K562 (cell line): ENCODE measurements at regions not wholly inside any gene's neighbourhood (a gene's known extent, or its start where the extent isn't known, plus 50 kb on each side); places are given as distances from the start of the nearest gene placed in this dataset.
A peak's percentile ranks its signal among the peaks of the same experiment; 100 is the strongest.

Experiments used
- ARHGAP35 ChIP-seq: fragments of 450-650 bp; IDR thresholded peaks from 2 replicates; pipeline ENCODE4 v1.6.1; 2018; ENCODE audit not compliant: partially characterized antibody
- CREM ChIP-seq: IDR thresholded peaks from 2 replicates; pipeline ENCODE4 v1.6.1; 2014; ENCODE audit warnings: antibody characterized with exemption, low read depth
- DPF2 ChIP-seq: fragments of 450-650 bp; IDR thresholded peaks from 2 replicates; pipeline ENCODE4 v1.6.1; 2016
- E4F1 ChIP-seq: fragments of 250-450 bp; sonication (Bioruptor Pico); IDR thresholded peaks from 2 replicates; pipeline ENCODE4 v1.5.0; 2021; ENCODE audit warnings: mild to moderate bottlenecking, borderline replicate concordance
- ELF1 ChIP-seq: fragments of 200-800 bp; sonication (Bioruptor generic); IDR thresholded peaks from 2 replicates; pipeline ENCODE4 v1.6.1; 2016; ENCODE audit warnings: missing genetic modification characterization, missing compliant biosample characterization
- ELF2 ChIP-seq: fragments of 250-450 bp; sonication (Bioruptor Pico); IDR thresholded peaks from 2 replicates; pipeline ENCODE4 v1.5.0; 2021; ENCODE audit warnings: mild to moderate bottlenecking
- ETV1 ChIP-seq: fragments of 450-650 bp; conservative IDR thresholded peaks from 2 replicates; pipeline ENCODE4 v1.6.1; 2016; ENCODE audit warnings: missing genetic modification characterization, control low read depth, low read depth, missing compliant biosample characterization
- FOXJ2 ChIP-seq: fragments of 200-800 bp; sonication (Bioruptor generic); IDR thresholded peaks from 2 replicates; pipeline ENCODE4 v1.6.1; 2016; ENCODE audit warnings: missing genetic modification characterization, missing compliant biosample characterization
- GABPA ChIP-seq: fragments of 200-800 bp; sonication (Bioruptor generic); conservative IDR thresholded peaks from 2 replicates; pipeline ENCODE4 v1.6.1; 2016; ENCODE audit warnings: low read depth, missing genetic modification characterization, missing compliant biosample characterization
- GATA2 ChIP-seq: sonication (generic); formaldehyde crosslinking; IDR thresholded peaks from 2 replicates; pipeline ENCODE4 v1.4.0; 2020; ENCODE audit warnings: mild to moderate bottlenecking, missing genetic modification reagents
- KHSRP ChIP-seq: fragments of 450-650 bp; IDR thresholded peaks from 2 replicates; pipeline ENCODE4 v1.6.1; 2017
- MCM3 ChIP-seq: fragments of 450-650 bp; IDR thresholded peaks from 2 replicates; pipeline ENCODE4 v1.6.1; 2016
- MLLT1 ChIP-seq, 2 experiments: fragments of 450-650 bp; IDR thresholded peaks; 2 replicates each; pipeline ENCODE4 v1.6.1; 2016
- NELFE ChIP-seq: IDR thresholded peaks from 2 replicates; pipeline ENCODE4 v1.6.1; 2011; ENCODE audit warnings: mild to moderate bottlenecking; ENCODE audit not compliant: insufficient read depth, insufficient read length
- PATZ1 ChIP-seq: fragments of 250-450 bp; sonication (Bioruptor Pico); IDR thresholded peaks from 2 replicates; pipeline ENCODE4 v1.5.0; 2020; ENCODE audit warnings: mild to moderate bottlenecking, borderline replicate concordance
- PKNOX1 ChIP-seq: fragments of 450-650 bp; IDR thresholded peaks from 2 replicates; pipeline ENCODE4 v1.6.1; 2016
- PML ChIP-seq: IDR thresholded peaks from 2 replicates; pipeline ENCODE4 v1.6.1; 2012; ENCODE audit warnings: low read length, inconsistent platforms
- SMARCA4 ChIP-seq: fragments of 450-650 bp; IDR thresholded peaks from 2 replicates; pipeline ENCODE4 v1.6.1; 2016
- STAT5A ChIP-seq: IDR thresholded peaks from 2 replicates; pipeline ENCODE4 v1.6.1; 2012; ENCODE audit warnings: low read length, inconsistent platforms, borderline replicate concordance
- TRIM24 ChIP-seq, 2 experiments: fragments of 450-650 bp; IDR thresholded peaks; 2 replicates each; pipeline ENCODE4 v1.6.1; 2016
- ZBTB8A ChIP-seq: fragments of 450-650 bp; IDR thresholded peaks from 2 replicates; pipeline ENCODE4 v1.6.1; 2018; ENCODE audit warnings: mild to moderate bottlenecking, moderate library complexity; ENCODE audit not compliant: partially characterized antibody
- ZC3H4 ChIP-seq: sonication (generic); formaldehyde crosslinking; IDR thresholded peaks from 2 replicates; pipeline ENCODE4 v1.9.0; 2021; ENCODE audit warnings: missing genetic modification reagents, borderline replicate concordance
- ZEB2 ChIP-seq: fragments of 450-650 bp; IDR thresholded peaks from 2 replicates; pipeline ENCODE4 v1.6.1; 2016
- ZNF655 ChIP-seq: fragments of 250-450 bp; sonication (Bioruptor Pico); IDR thresholded peaks from 2 replicates; pipeline ENCODE4 v1.5.0; 2021
- ZSCAN32 ChIP-seq: fragments of 450-650 bp; formaldehyde crosslinking; IDR thresholded peaks from 2 replicates; pipeline ENCODE4 v1.4.0; 2020; ENCODE audit warnings: mild to moderate bottlenecking, moderate library complexity

GRCh38 chr9:73869264-73869663 lies 627.9 kb upstream of the RORB start (continued):
- TF ChIP-seq ZNF655 (CRISPR knock-in tag) (no peak), STAT5A (no peak; the same call in 1 of the 2 replicates), ZEB2 (no peak), DPF2 (peak; percentile 66), KHSRP (no peak), PML (no peak; the same call in 1 of the 2 replicates), PATZ1 (CRISPR knock-in tag) (no peak), TRIM24 (IDR thresholded peaks at IDR 0.05) (peak; percentile 24 to 62; a peak in 2 of 4 replicates), ZC3H4 (CRISPR knock-in tag) (no peak), GABPA (peak; percentile 63), CREM (peak; percentile 45; the same call in 1 of the 2 replicates), ETV1 (tag) (peak; percentile 88), E4F1 (CRISPR knock-in tag) (no peak), ZBTB8A (no peak), SMARCA4 (peak; percentile 83), PKNOX1 (peak; percentile 93), MLLT1 (IDR thresholded peaks at IDR 0.05) (peak in 1 of 2 experiments; percentile 54; a peak in 1 of 4 replicates), ELF2 (CRISPR knock-in tag) (no peak), MCM3 (no peak), GATA2 (CRISPR knock-in tag) (no peak), ZSCAN32 (CRISPR knock-in tag) (no peak), FOXJ2 (tag) (peak; percentile 46; the same call in 1 of the 2 replicates), ARHGAP35 (peak; percentile 86), NELFE (no peak), ELF1 (tag) (peak; percentile 69)
